Chondrocyte (in vitro differentiated cells): ENCODE measurements at regions not wholly inside any gene's neighbourhood (a gene's known extent, or its start where the extent isn't known, plus 50 kb on each side); places are given as distances from the start of the nearest gene placed in this dataset.

Experiments
- DNase-seq: peaks from one replicate; pipeline ENCODE4 v3.0.0; 2021; ENCODE audit warnings: mixed read lengths, low spot score
- H3K27ac Mint-ChIP-seq: one replicate; pipeline ENCODE4 v1.8.0; 2021; ENCODE audit warnings: mild to moderate bottlenecking, moderate library complexity, mixed read lengths; ENCODE audit not compliant: unreplicated experiment
- H3K27me3 Mint-ChIP-seq: 2 replicates; pipeline ENCODE4 v1.8.0; 2021; ENCODE audit warnings: low read depth, mixed read lengths
- H3K36me3 Mint-ChIP-seq: 2 replicates; pipeline ENCODE4 v1.8.0; 2021; ENCODE audit warnings: low read depth, mixed read lengths
- H3K4me1 Mint-ChIP-seq: 2 replicates; pipeline ENCODE4 v1.8.0; 2021; ENCODE audit warnings: low read depth, mild to moderate bottlenecking, mixed read lengths
- H3K4me3 Mint-ChIP-seq: one replicate; pipeline ENCODE4 v1.8.0; 2021; ENCODE audit warnings: mild to moderate bottlenecking, moderate library complexity, mixed read lengths; ENCODE audit not compliant: unreplicated experiment
- H3K9me3 Mint-ChIP-seq: 2 replicates; pipeline ENCODE4 v1.8.0; 2021; ENCODE audit warnings: low read depth, mixed read lengths
- CTCF ChIP-seq: fragments of 200-600 bp; sonication (generic); IDR thresholded peaks from 2 replicates; pipeline ENCODE4 v1.5.0; 2021; ENCODE audit warnings: antibody characterized with exemption, mild to moderate bottlenecking, moderate library complexity

DNA sequence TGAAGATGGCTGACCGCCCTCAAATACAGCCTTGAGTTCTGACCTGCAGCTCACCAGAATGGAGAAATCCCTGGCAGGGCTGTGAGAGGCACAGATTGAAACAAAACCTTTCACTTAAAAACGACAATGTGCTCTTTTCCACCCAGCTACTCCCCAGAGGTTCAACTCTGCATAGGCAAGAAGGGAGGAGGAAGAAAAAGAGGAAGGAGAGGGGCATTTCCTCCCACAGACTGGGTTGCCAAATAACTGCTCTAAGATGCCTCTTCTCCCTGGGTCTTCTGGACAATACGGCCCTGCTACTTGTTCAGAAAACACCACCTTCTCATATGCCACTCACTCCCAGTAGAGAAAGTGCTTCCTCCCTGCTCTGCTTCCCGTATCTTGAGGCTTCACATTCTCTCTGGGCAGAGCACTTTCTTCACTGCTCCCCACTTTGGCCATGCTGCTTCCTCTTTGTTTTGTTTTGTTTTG is 136.4 kb upstream of the SLC1A4 start:
- no peak overlapping the region for H3K27ac Mint-ChIP-seq
- no peak overlapping the region for H3K4me3 Mint-ChIP-seq
- H3K27me3 Mint-ChIP-seq = no peaks in the 10 kb centered on the region
- no peak for TF ChIP-seq CTCF
- no peak for DNase-seq
- no peaks in the 10 kb centered on the region for H3K36me3 Mint-ChIP-seq
- peaks cover 21% of the 10 kb centered on the region for H3K4me1 Mint-ChIP-seq
- H3K9me3 Mint-ChIP-seq = no peaks in the 10 kb centered on the region

DNA sequence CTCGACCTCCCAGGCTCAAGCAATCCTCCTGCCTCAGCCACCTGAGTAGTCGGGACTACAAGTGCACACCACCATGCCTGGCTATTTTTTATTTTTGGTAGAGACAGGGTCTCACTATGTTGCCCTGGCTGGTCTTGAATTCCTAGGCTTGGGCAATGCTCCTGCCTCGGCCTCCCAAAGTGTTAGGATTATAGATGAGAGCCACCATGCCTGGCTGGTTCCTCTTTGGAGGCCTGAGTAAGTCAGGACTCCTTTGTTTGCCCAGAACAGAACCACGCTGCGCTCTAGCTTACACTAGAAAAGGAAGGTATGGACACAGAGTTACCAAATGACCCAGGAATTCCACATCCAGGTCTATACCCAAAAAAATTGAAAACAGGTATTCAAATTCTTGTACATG is 135.9 kb upstream of the SLC1A4 start:
- DNase-seq = no peak
- H3K4me1 Mint-ChIP-seq = peaks cover 26% of the 10 kb centered on the region

DNA sequence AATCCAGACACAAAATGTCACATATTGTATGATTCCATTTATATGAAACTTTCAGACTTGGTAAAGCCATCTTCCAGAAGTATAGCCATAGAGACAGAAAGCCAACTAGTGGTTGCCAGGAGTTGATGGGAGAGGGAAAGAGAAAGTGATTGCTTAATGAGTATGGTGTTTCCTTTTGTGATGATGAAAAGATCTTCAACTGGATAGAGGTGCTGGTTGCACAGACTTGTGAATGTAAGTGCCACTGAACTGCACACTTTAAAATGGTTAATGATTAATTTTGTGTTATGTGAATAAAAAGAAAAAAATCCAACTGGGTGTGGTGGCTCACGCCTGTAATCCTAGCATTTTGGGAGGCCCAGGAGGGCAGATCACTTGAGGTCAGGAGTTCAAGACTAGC is 135.3 kb upstream of the SLC1A4 start:
- no peak for DNase-seq
- Mint-ChIP-seq H3K36me3 (no peaks in the 10 kb centered on the region), H3K9me3 (no peaks in the 10 kb centered on the region), H3K4me3 (no peak overlapping the region), H3K27me3 (no peaks in the 10 kb centered on the region), H3K27ac (no peak overlapping the region), H3K4me1 (peaks cover 32% of the 10 kb centered on the region)
- TF ChIP-seq CTCF = no peak

More for the DNA sequence above, 135.9 kb upstream of the SLC1A4 start:
- TF ChIP-seq CTCF = no peak
- Mint-ChIP-seq H3K36me3 (no peaks in the 10 kb centered on the region), H3K9me3 (no peaks in the 10 kb centered on the region), H3K27me3 (no peaks in the 10 kb centered on the region), H3K27ac (no peak overlapping the region), H3K4me3 (no peak overlapping the region)

GRCh38 chr2:64854773-64855237 is 134.4 kb upstream of the SLC1A4 start:
- Mint-ChIP-seq H3K27me3 (no peaks in the 10 kb centered on the region), H3K27ac (peak overlapping the region; percentile 24), H3K4me3 (no peak overlapping the region), H3K36me3 (no peaks in the 10 kb centered on the region), H3K9me3 (no peaks in the 10 kb centered on the region), H3K4me1 (peaks cover 38% of the 10 kb centered on the region)
- DNase-seq = no peak
- no peak for TF ChIP-seq CTCF

- Mint-ChIP-seq H3K36me3 (no peaks in the 10 kb centered on the region), H3K27ac (peak overlapping the region; percentile 87), H3K27me3 (no peaks in the 10 kb centered on the region), H3K4me3 (peak overlapping the region; percentile 24), H3K9me3 (no peaks in the 10 kb centered on the region), H3K4me1 (peaks cover 35% of the 10 kb centered on the region)
- TF ChIP-seq CTCF = no peak
- DNase-seq = no peak
Observed at GRCh38 chr2:64857581-64858471, 131.4 kb upstream of the SLC1A4 start.
